HG02798 (cell line): ENCODE measurements at regions not wholly inside any gene's neighbourhood (a gene's known extent, or its start where the extent isn't known, plus 50 kb on each side); places are given as distances from the start of the nearest gene placed in this dataset.
"Not testable (repeated sequence)": the region's sequence is repeated elsewhere in the genome, so short reads cannot be mapped to it uniquely, and the experiment has no call there.

ENCODE experiments used
- ATAC-seq: cut with Tn5 transposase; IDR thresholded peaks from one replicate; pipeline ENCODE4 v1.9.1; 2021; ENCODE audit warnings: mild to moderate bottlenecking; ENCODE audit not compliant: unreplicated experiment, poor library complexity

DNA sequence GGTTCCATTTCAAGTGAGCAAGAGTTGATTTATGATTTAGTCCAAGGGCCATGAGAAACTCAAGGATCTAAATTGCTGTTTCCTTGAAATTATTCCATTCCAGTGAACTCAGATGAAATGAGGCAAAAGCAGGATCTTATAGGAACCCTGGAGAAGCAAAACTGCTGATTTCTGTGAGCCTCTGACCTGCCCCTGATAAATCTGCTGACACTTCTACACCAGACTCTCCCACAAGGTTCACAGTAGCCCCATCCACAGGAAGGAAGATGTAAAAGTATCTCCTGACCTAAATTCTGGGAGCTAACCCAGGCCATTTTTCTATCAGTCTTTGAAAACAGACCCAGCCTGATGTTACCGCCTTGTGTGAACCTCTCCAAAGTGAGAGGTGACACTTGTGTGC lies 987.6 kb upstream of the AUTS2 start:
- ATAC-seq: no peak

DNA sequence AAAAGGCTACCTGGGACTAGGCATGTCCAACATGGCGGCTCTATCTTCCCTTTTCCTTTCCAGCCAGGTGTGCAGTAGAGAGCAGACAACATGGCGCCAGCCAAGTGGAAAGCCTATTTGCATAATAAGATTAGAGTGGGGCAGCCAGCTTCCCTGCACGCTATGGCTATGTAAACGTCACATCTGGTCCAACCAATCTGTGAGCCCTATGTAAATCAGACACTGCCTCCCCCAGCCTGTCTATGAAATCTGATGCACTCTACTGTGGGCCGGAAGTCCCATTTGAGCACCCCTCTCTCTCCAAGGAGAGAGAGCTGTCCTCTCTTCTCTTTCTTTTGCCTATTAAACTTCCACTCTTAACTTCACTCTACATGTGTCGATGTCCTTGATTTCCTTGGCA lies 984.9 kb upstream of the AUTS2 start:
- no peak for ATAC-seq

DNA sequence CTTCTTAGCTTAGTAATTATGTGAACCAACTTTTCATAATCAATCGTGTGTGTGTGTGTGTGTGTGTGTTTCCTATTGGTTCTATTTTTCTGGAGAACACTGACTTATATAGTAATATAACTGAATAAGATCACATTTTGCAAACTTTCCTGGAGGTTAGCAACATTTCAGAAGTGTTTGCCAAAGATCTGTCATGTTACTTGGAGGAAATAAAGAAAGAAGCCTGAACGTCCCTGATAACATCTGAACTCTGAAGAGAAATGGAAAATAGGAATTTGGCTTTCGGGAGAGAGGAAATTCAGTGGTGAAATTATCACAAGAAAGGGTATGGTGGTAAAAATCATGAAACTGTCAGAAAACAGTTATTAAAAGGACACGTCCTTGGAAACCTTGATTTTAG lies 984.4 kb upstream of the AUTS2 start:
- no peak for ATAC-seq

DNA sequence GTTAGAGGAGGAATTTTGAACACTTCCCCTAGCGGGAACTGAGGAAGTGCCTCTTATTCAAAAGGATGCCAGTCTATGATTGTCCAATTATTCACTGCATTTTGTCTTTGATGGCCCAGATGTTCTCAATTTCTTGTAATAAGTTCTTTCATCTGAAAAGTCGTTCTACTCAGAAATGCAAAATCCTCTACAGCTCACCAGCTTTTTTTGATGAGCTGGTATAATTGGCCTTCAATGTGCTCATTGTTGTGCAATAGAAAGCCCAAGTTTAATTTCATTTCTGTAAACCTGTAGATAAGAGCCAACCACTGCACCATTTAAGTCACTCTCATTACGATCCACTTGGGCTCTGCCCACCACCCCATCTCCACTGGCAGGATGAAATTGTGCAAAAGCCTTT lies 978.7 kb upstream of the AUTS2 start:
- no peak for ATAC-seq

DNA sequence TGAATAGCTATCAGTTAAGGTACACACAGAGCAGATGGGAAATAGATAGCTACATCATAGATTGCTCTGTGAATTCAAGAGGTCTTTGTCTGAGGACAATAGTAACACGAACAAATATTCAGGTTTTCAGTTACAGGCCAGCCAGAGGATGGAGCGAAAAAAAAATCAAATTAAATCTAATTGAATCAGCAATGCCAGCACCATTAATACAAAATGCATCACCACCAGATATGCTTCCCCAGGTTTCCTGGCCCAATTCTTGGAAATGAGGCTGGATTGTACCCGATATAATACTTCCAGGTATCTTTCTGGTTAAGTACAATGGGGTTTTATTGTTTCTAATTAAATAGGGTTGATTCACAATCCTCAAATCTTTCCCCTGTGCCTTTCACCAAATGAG lies 975.8 kb upstream of the AUTS2 start:
- no peak for ATAC-seq

DNA sequence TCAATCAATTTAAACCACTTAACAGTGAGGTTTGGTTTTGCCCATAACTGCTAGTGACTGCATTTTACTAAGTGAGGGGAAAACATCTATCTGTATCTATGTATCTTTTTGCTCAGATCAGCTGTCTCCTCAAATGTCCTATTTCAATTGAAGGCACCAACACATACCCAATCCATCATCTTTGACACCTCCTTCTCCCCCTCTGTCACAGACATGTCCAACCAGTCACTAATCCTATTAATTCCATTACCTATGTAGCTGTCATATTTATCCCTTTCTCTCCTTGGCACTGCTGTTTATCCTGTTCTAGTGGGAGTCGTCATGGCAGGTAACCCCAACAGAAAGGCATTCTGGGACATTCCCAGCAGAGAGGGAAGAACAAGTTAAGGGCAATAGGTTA lies 975.2 kb upstream of the AUTS2 start:
- no peak for ATAC-seq

DNA sequence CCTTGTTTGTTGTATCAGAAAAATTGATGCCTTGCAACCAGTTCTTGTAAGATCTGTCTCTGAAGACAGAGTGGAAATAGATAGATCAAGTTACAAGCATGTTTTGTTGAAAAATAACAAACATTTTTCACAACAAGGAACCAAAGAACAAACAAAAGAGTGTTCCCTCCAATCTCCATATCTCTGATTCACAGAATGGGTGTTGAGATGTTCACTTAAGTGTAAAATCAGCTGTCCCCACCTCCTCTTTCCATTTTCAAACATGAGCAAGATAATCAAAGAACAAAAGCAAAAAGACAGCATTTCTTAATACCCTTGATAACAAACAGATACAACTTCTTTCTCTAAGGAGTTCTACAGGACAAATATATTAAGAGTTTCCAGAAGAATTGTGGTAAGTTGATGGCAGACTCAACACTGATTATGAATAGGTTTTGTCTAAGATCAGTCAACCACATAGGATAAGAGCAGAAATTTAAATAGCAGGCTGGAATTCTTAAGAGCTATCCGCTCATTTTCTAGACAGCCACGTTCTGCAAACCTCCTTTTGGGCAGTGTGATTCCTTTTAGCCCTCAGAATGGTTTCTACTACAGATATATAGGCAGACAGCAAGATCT lies 970.9 kb upstream of the AUTS2 start:
- ATAC-seq: no peak

DNA sequence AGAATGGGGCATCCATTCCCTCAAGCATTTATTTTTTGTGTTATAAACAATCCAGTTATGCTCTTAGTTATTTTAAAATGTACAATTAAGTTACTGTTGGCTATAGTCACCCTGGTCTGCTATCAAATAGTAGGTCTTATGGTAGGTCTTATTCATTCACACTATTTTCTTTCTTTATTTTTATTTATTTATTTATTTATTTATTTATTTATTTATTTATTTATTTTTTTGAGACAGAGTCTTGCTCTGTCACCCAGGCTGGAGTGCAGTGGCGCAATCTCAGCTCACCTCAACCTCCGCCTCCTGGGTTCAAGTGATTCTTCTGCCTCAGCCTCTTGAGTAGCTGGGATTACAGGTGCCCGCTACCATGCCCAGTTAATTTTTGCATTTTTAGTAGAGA lies 967.4 kb upstream of the AUTS2 start:
- not testable (repeated sequence) for ATAC-seq

DNA sequence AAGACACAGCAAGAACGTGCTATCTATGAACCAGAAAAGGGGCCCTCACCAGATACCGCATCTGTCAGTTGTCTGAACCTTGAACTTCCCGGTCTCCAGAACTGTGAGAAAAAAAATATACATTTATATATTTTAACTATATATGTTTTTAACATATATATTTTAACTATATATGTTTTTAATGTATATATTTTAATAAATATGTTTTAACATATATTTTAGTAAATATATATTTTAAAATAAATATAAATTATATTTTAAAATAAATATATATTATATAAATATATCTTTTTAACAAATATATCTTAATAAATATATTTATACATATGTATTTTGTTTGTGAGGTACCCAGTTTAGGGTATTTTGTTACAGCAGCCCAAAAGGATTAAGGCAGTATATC lies 958.2 kb upstream of the AUTS2 start:
- no peak for ATAC-seq

DNA sequence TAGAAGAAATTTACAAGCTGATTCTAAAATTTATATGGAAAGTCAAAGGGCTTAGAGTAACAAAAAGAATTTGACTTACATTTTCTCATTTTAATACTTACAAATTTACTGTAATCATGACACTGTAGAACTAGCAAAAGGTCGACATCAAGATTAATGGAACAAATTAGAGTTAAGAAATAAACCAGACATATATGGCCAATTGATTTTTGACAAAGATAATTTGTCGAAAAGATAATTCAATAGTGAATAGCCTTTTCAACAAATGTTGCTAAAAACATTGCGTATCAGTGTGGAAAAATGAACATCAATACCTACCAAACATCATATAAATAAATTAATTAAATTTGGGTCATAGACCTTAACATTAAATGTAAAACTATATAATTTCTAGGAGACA lies 955.5 kb upstream of the AUTS2 start:
- ATAC-seq: no peak

DNA sequence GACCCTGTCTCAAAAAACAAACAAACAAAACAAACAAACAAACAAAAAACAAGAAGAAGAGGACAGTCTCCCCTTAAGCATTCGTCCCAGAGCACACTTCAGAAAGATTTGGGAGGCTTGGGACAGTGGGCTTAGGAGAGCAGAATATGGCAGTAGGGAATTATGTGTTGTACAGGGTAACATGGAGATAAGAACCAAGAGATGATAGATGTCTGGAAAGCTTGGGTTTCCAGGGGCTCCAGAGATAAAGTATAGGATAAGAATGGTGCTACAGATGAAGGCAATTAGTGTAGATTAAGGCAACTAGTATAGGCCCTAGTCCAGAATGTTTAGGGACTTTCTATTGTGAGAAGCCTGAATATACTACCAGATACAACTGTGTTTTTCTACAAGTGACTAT lies 934.9 kb upstream of the AUTS2 start:
- no peak for ATAC-seq

DNA sequence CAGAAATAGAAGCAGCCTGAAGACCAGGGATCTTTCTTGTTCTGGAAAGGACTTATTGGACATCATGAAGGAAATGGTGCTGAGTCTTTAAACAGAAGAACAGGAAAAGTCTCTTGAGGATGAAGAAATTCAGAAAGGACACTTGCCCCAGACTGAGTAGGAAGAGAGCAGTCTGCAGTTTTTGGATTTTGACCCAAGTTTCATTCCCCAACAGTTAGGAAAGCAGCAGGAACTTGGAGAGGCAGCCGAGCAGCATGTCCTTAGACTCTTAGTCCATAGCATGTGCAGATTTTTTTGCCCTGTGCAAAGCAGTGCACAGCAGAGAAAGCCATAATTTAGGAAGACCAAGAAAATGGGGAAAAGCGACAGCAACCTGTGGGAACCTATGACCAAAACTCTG lies 927.2 kb upstream of the AUTS2 start:
- no peak for ATAC-seq

DNA sequence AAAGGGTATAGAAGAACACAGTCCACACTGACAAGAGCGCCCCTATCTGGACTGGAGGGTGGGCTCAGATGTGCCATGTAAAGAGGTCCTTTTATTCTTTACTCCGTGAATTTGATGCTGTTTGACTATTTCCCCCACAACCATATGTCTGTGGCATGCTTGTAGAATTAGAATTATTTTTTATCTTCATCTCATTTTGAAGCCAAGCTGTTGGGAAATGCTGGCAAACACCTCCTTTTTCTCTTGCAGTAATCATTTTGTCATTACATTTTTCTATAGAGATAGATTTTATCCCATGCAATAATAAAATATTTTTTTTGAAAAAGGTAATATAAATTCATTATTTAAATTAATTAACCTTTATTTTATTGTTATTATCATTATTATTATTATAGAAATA lies 926.6 kb upstream of the AUTS2 start:
- ATAC-seq: no peak

DNA sequence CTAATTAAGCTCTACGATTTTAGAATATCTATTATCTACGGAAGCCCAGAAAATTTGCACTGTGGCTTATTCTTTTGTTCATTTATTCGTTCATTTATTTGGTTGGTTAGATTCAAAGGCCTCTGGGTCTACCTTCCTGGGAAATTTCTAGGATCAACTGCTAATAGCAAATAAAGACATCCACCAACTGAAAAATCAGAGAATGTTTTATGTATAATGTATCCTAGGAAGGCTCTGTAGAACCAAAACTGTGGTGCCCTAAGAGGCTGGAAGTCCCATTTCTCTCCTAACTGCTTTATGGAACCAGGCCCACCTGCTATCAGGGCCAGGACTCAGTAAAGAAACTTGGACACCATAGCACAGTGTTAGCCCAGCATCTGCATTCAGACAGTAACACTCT lies 923.4 kb upstream of the AUTS2 start:
- no peak for ATAC-seq

DNA sequence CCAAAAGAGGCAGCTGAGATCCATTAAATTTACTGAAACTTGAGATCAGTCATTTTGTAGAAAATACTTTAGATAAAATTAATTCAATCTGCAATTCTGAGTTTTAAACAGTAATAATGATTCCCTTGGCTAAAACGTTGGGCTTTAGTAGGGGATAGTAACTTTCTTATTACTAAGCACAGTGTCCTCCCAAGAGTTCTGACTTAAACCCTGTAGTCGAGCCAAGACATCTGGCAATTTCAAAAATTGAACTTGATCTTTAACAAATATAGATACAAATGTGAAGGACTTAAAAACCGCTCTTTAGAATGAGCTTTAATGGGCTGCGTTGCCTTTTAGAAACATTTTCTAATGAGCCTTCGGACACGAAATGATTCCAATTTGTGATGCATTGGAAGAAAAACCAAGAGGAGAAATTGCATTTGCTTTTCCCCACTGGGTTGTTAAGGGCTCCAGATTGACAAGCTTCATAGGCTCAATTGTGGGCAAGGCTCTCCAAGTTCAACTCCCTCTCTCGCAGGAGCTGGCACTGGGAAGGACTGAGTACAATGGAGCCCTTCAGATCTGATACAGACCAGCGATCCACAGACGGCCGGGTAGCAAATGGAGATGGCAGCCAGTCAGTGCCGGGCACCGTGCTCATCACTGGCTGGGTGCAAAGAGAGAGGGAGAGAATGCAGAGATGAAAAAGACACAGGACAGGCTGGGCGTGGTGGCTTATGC lies 921.3 kb upstream of the AUTS2 start:
- no peak for ATAC-seq

DNA sequence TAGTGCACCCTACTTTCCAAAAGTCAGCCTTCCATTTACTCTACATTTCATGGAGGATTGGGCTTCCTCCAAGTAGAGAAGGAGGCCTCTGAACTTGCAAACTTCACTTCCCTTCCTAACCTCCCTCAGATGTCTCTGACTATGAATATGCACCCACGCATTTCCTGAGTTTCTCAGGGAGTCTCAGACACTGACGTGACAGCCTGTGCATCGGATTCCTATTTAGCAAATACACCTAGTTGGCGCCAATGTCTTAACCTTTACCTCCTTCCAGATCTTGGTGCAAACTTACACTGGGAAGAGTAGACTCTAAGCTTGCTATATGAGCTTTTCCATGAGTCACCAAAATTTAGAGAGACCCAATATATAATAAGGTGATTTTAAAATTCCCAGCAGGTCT lies 920.1 kb upstream of the AUTS2 start:
- ATAC-seq: no peak

DNA sequence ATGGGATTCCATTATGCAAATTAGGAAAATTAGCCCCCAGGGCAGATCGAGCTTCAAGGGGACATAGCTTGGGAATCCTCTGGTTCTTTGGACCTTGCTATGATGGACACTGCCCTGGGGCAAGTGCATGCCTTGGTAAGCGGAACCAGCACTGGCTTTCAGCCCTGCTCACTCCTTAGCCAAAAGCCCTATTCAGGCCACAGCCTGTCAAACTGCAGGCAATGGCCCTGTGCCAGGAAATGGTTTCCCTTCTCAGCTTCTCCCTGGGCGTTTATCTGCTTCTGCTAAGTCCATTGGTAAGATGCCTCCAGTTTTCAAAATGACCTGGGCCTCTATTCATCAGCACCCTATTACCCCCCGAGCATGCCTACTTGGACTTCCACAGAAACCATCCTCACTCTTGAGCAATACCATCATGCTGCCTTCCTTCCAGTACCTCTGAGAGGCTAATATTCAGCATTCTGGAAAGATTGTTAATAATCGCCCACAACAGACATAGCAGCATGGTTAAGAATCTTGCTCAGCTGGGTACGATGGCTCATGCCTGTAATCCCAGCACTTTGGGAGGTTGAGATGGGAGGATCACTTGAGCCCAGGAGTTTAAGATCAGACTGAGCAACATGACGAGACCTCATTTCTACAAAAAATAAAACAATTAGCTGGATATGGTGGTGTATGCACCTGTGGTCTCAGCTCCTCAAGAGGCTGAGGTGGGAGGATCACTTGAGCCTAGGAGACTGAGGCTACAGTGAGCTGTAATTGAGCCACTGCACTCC lies 918.6 kb upstream of the AUTS2 start:
- ATAC-seq: no peak

DNA sequence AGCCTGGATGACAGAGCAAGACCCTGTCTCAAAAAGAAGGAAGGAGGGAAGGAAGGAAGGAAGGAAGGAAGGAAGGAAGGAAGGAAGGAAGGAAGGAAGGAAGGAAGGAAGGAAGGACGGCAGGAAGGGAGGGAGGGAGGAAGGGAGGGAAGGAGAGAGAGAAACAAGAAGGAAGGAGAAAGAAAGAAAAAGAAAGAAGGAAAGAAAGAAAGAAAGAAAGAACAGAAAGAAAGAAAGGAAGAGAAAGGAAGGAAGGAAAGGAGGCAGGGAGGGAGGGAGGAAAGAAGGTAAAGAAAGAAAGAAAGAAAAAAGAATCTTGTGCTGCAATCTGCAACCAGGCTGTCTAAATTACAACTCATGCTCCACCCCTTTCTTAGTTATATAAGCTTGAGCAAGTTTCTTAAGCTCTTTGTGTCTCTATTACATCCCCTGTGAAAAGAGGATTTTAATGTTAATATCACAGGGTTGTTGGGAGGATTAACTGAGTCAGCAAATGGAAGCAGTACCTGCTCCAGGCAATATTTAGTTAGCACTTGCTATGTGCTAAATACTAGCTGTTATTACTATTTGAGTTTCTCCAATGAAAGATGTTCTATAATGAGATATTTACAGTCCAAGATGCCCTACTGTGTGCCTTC lies 917.9 kb upstream of the AUTS2 start:
- no peak for ATAC-seq

DNA sequence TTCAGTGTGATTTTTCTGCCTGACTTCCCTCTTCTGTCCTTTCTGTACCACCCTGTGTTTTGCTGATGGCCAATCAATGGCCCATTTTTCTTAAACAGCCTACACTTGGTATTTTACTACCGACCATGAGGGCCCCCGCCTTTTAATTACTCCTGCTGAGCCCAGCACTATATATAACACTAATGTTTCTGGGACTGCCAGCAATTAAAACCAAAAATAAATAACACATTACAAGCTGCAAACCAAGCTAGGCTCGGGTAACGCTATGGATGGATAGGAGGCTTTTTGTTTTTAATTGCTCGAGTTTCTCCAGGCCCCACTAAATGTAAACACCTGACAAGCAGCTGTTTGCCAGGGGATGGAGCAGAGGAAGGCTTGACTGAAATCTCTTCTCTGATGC lies 915.4 kb upstream of the AUTS2 start:
- no peak for ATAC-seq

DNA sequence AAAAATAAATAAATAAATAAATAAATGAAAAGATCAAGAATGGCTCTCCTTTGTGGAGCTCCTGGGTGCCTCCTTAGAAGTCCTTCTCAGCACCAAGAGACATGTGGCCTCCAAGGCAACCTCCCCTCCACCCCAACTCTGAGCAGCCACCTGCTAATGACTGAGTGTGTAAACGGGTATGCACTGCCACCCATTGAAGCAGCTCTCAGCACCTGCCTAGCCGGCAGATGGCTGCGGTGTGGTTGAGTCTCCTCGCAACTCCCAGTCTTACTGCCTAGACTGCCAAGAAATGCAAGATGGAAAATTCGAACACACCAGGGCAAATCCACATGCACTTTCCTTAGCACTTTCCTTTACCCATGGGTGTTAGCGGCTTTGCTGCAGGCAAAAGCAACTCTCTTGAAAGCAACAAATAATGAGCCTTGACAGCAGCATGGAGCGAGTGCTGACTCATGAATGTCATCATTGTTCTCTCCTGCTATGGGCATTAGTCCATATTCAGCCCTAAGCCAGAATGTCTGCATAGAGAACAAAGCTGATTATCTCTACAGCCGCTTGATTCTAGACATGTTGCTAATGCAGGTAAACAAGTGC lies 913.9 kb upstream of the AUTS2 start:
- no peak for ATAC-seq

DNA sequence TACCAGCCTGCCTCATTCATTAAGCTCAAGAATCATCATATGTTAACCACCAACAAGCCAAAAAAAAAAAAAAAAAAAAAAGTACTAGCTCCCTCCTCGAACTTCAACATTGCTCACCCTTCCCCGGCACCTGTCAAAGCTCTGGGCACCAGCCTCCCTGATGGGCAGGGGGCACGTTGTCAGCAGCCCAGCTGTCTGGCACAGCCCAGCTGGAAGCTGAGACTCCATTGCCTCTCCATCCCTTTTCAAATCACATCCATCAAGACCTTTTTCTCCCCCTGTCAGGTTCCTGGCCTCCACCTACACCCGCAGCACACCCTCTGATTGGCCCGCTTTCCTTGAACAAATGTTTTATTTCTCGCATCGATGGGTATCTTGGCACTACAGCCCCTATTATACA lies 913.3 kb upstream of the AUTS2 start:
- no peak for ATAC-seq
